GM18511 (cell line): ENCODE measurements at regions not wholly inside any gene's neighbourhood (a gene's known extent, or its start where the extent isn't known, plus 50 kb on each side); places are given as distances from the start of the nearest gene placed in this dataset.

Experiments
- ATAC-seq: cut with Tn5 transposase; IDR thresholded peaks from one replicate; pipeline ENCODE4 v1.9.1; 2021; ENCODE audit warnings: mild to moderate bottlenecking, moderate library complexity; ENCODE audit not compliant: unreplicated experiment

GRCh38 chr11:76277298-76278175 is 71.2 kb upstream of the WNT11 start:
- ATAC-seq: no peak

- ATAC-seq: no peak
These were observed 70.5 kb upstream of the WNT11 start for GRCh38 chr11:76276781-76277155.

- no peak for ATAC-seq
These were observed 69.9 kb upstream of the WNT11 start for GRCh38 chr11:76276046-76276780.

DNA sequence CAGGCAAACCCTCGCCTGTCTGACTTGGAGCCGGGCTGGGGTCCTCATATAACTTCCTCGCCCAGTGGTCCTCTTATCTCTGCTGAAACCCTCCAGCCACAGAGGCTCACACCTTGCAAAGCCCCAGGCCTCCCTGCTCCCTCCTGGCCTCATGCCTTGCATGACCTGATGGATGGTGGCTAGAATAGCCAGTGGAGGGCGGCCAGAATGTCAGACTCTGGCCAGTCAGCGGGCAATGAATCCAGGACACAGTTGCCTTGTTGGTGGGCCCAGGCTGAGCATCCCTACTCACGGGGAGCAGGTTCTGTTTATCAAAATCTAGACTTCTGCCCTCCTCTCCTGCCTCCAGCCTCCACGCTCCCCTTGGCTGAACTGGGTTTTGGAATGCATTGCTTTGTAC is 69.1 kb upstream of the WNT11 start:
- ATAC-seq: no peak

DNA sequence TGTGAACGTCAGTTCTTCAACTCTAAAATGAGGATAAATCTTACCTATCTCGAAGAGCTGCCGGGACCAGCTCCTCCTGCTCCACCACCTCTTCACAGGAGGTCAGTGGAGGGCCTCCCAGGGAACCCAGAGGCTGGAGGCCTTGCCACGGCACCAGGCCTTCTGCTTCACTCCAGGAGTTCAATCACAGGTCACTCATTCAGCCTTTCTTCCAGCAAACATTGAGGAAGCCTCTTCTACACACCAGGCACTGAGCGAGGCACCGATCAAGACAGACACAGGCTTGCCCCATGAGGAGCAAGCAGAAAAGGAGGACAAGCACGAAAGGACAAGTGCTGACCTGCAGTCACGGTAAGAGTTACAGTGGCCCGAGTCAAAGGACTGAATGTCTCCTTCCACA is 64.8 kb upstream of the WNT11 start:
- ATAC-seq: no peak

GRCh38 chr11:76270389-76270788 is 64.1 kb upstream of the WNT11 start:
- ATAC-seq: no peak

DNA sequence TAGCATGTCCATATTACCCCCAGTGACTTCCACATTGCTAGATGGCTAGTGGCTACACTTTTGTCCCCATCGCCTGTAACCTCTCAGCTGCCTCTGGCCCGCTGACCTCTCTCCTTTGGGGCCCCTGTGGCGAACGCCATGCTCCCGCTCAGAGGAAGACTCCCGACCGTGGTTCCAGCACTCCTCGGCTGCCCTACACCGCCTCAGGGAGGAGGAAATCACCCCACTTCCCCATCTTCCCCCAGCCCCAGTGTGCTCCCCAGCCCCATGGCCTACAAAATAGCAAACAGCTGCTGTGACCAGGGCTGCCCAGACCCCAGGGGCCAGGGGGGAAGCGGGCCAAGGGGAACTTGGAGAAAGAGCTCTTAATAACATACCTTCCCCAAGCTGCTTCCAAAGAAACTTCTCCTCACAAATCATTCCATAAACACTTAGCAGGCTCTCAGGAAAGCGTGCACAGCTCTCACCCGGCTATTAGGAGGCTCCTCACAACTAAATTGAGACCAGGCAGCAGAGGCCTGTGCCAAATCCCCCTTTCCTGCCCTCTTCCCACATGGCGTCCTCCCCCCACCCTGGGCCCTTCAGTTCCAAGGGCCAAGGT is 63.5 kb upstream of the WNT11 start:
- no peak for ATAC-seq

DNA sequence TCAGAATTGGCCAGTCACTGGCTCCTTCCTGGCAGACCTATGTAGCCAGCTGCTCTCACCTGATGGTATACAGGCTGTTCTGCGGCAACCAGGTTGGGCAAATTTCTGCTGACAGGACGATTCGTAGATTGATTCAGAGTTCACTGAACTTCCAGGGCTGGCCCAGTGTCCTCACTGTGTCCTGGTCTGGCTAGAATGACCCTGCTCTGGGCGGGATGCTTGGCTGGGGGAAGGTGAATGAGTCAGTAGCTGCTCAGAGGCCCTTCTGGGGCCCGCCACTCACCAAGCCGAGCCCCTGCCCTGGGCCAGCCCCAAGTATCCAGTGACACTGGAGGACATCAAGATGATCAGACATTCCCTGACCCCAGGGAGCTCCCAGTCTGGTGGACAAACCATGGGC is 62.9 kb upstream of the WNT11 start:
- no peak for ATAC-seq

- no peak for ATAC-seq
These were observed 62.2 kb upstream of the WNT11 start for GRCh38 chr11:76268498-76268897.

DNA sequence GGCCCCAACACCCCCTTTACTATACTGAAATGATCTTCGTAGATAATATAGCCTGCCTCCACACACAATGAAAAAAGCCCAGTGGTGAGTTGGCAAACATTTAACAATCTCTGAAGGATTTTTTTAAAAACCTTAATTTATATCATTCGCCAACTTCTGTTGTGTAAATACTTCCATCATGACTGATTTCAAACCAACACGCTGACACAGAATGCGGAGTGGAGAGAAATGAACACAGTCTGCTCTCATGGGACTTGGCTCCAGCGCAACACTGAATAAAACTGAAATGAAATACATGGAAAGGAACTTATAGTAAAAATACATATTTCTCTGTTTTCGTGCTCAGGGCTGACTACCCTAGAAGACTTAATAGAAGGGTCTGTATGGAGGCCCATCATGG is 61.3 kb upstream of the WNT11 start:
- no peak for ATAC-seq

DNA sequence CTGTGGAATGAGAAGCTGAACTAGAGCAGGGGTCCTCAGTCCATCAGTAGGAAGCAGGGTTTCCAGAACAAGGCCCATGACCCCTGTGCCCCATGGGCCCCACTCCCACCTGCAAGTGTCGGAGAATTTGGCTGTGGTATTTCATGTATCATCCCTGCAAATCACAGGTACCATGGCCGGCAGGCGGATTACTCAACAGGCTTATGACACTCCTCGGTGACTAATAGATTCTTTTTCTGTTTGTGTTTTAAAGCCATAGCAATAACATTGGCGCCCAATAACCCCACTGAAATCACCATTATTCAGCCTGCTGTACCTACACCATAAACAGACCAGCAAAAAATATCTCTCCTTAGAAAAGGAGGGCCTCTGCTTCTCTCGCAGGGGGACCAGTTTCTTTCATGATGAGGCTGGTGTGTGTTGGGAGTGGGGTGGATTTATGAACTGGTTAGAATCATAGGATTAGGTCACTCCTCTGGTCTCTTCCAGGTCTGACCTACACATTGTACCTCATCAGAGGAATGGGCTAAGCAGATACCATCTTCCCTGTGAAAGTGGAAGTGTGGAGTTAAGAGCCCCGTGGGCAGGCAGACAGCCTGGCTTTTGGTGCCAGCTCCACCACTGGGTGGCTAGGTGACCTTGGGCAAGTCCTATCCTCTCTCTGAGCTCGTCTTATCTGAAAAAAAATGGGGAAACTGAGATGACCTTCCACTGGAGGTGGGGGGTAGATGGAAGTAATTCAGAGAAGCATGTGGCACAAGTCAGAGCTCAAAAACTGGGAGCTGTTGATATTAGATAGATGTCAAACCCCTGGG is 60.2 kb upstream of the WNT11 start:
- ATAC-seq: no peak

GRCh38 chr11:76265771-76266241 is 59.5 kb upstream of the WNT11 start:
- ATAC-seq: no peak

DNA sequence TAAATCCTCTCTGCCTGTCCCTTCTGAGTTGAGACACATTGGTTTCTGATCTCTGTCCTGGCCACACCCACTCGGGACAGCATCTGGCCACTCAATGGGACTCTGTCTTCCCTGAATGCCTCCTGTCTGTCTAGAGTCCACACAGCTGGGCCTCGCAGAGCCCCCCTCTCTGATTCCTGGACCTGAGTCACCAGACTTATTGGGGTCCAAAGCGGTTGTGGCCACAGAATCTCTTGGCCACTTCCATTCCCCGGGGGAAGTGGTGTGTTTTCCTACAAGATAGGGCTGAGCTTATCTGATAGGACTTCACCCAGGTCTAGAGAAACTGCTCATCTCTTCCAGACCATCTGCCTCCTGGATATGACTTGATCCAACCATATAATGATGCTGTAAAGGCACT is 57.4 kb upstream of the WNT11 start:
- no peak for ATAC-seq

- no peak for ATAC-seq
These were observed 56.9 kb upstream of the WNT11 start for GRCh38 chr11:76263166-76263565.

GRCh38 chr11:76260296-76260925 is 54.1 kb upstream of the WNT11 start:
- ATAC-seq: no peak

DNA sequence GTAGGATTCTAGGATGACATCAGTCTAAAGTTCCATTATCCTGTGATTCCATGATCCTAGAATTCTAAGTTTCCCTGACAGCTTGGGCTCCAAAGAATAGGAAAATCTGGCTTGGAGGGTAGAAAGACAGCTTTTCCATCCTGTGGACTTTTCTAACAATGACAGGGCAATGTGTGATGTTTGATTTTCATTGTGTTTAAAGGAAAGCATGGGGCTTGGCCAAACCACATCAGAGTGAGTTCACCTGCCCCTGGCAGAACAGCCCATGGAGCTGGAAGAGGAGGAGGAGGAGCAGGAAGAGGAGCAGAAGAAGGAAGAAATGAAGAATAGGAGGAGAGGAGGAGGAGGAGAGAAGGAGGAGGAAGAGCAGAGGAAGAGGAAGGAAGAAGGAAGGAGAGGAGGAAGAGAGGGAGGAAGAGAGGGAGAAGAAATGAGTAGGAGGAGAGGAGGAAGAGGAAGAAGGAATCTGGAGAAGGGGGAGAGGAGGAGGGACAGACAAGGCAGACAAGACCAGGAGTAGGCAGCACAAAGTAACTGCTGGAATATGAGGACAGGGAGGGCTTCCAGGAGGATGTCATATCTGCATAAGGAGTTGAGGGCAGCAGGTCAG is 53.1 kb upstream of the WNT11 start:
- no peak for ATAC-seq

DNA sequence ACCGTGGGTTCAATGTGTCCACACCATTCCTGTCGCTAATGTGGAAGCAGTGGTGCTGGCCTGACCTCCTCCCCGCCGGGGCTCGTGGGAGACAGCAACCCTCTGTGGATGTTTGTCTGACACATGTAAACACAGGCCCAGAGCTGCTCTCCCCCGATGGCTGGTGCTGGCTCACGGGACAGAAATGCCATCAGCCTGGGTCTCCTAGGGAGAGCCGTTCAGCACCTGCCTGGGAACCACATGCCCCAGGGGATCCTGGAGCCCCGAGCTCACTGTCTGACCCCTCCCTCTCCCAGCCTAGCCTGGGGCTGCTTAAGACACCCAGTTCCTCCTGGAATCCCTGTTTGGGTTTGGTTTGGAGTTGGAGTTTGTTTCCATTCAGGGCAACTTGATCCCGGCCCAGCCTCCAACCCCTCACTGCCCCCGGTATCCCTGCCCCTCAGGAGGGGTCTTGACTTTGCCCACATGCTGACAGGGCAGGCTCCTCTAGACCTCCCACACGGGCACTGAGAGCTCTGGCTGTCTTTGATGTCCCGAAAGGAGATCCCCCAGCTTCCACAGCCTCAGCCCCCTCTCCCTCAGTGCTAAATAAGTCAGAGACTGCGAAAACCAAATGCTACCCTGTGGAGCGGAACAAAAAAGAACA is 50.9 kb upstream of the WNT11 start:
- ATAC-seq: no peak

- no peak for ATAC-seq
These were observed 50.1 kb upstream of the WNT11 start for GRCh38 chr11:76256448-76256847.
